WTC11 (cell line): ENCODE measurements at regions not wholly inside any gene's neighbourhood (a gene's known extent, or its start where the extent isn't known, plus 50 kb on each side); places are given as distances from the start of the nearest gene placed in this dataset.

Source experiments
- ATAC-seq: fragments of 200-7000 bp; cut with Tn5 transposase; 2 replicates; pipeline ENCODE4 v1.10.0; 2021; ENCODE audit warnings: mild to moderate bottlenecking, moderate library complexity
- CTCF ChIA-PET: fragments of 300-600 bp; sonication (Branson Sonifier 250); formaldehyde crosslinking; loops from one replicate; lab custom pipeline; 2021; ENCODE audit warnings: antibody characterized with exemption; lab: Charles Lee
- POLR2A ChIA-PET: fragments of 350-600 bp; sonication (Branson Sonifier 250); formaldehyde crosslinking; loops from one replicate; lab custom pipeline; 2021; ENCODE audit warnings: antibody characterized with exemption; lab: Charles Lee
- DNase-seq: peaks from one replicate; pipeline ENCODE4 v3.0.0; 2021; ENCODE audit warnings: low spot score
- H3K27ac Mint-ChIP-seq: 2 replicates; pipeline ENCODE4 v1.8.0; 2021; ENCODE audit warnings: mixed read lengths
- H3K27me3 Mint-ChIP-seq: 2 replicates; pipeline ENCODE4 v1.8.0; 2021; ENCODE audit warnings: low read depth, mild to moderate bottlenecking, moderate library complexity, mixed read lengths
- H3K36me3 Mint-ChIP-seq: 2 replicates; pipeline ENCODE4 v1.8.0; 2021; ENCODE audit warnings: mixed read lengths
- H3K4me1 Mint-ChIP-seq: 2 replicates; pipeline ENCODE4 v1.8.0; 2022; ENCODE audit warnings: mixed read lengths
- H3K4me3 Mint-ChIP-seq: 2 replicates; pipeline ENCODE4 v1.8.0; 2021; ENCODE audit warnings: mild to moderate bottlenecking, moderate library complexity, mixed read lengths
- H3K9me3 Mint-ChIP-seq: 2 replicates; pipeline ENCODE4 v1.8.0; 2021; ENCODE audit warnings: mixed read lengths
- ARID4B ChIP-seq: sonication (generic); formaldehyde crosslinking; IDR thresholded peaks from 2 replicates; pipeline ENCODE4 v1.8.0; 2023; ENCODE audit warnings: missing genetic modification reagents, mild to moderate bottlenecking, borderline replicate concordance
- ATF1 ChIP-seq: sonication (generic); formaldehyde crosslinking; IDR thresholded peaks from 2 replicates; pipeline ENCODE4 v1.8.1; 2023; ENCODE audit warnings: mild to moderate bottlenecking, moderate library complexity, missing genetic modification reagents
- CBFB ChIP-seq: sonication (generic); formaldehyde crosslinking; IDR thresholded peaks from 2 replicates; pipeline ENCODE4 v1.8.1; 2022; ENCODE audit warnings: mild to moderate bottlenecking, low read depth, missing genetic modification reagents
- CREB1 ChIP-seq: sonication (generic); formaldehyde crosslinking; IDR thresholded peaks from 2 replicates; pipeline ENCODE4 v1.8.0; 2023; ENCODE audit warnings: mild to moderate bottlenecking, missing genetic modification reagents
- CREM ChIP-seq: sonication (generic); formaldehyde crosslinking; IDR thresholded peaks from 2 replicates; pipeline ENCODE4 v1.8.1; 2022; ENCODE audit warnings: mild to moderate bottlenecking, missing genetic modification reagents, moderate library complexity
- EMX1 ChIP-seq: fragments of 250-450 bp; sonication (Bioruptor Pico); IDR thresholded peaks from 2 replicates; pipeline ENCODE4 v1.8.0; 2021; ENCODE audit warnings: mild to moderate bottlenecking
- FOXJ3 ChIP-seq: sonication (generic); formaldehyde crosslinking; IDR thresholded peaks from 2 replicates; pipeline ENCODE4 v1.9.0; 2021; ENCODE audit warnings: missing genetic modification reagents, mild to moderate bottlenecking, borderline replicate concordance
- FOXK1 ChIP-seq: sonication (generic); formaldehyde crosslinking; IDR thresholded peaks from 2 replicates; pipeline ENCODE4 v1.8.0; 2022; ENCODE audit warnings: mild to moderate bottlenecking, moderate library complexity, missing genetic modification reagents
- FOXP4 ChIP-seq: sonication (generic); formaldehyde crosslinking; IDR thresholded peaks from 2 replicates; pipeline ENCODE4 v1.8.0; 2022; ENCODE audit warnings: mild to moderate bottlenecking, missing genetic modification reagents
- GRHL2 ChIP-seq: fragments of 250-450 bp; sonication (Bioruptor Pico); IDR thresholded peaks from 2 replicates; pipeline ENCODE4 v1.8.0; 2022; ENCODE audit warnings: mild to moderate bottlenecking, moderate library complexity; ENCODE audit not compliant: insufficient replicate concordance, severe bottlenecking
- HMGA2 ChIP-seq: fragments of 250-450 bp; sonication (Bioruptor Pico); IDR thresholded peaks from 2 replicates; pipeline ENCODE4 v1.4.0; 2021; ENCODE audit warnings: mild to moderate bottlenecking, moderate library complexity
- IRF1 ChIP-seq: sonication (generic); formaldehyde crosslinking; IDR thresholded peaks from 2 replicates; pipeline ENCODE4 v1.8.0; 2023; ENCODE audit warnings: missing genetic modification reagents
- JUN ChIP-seq: sonication (generic); formaldehyde crosslinking; IDR thresholded peaks from 2 replicates; pipeline ENCODE4 v1.8.0; 2023; ENCODE audit warnings: mild to moderate bottlenecking, missing genetic modification reagents
- KAT7 ChIP-seq: sonication (generic); formaldehyde crosslinking; IDR thresholded peaks from 2 replicates; pipeline ENCODE4 v1.8.1; 2023; ENCODE audit warnings: missing genetic modification reagents, mild to moderate bottlenecking, borderline replicate concordance
- NFATC4 ChIP-seq: fragments of 250-450 bp; sonication (Bioruptor Pico); IDR thresholded peaks from 2 replicates; pipeline ENCODE4 v1.9.0; 2021; ENCODE audit warnings: mild to moderate bottlenecking
- TEAD1 ChIP-seq: sonication (generic); formaldehyde crosslinking; IDR thresholded peaks from 2 replicates; pipeline ENCODE4 v1.8.0; 2022; ENCODE audit warnings: mild to moderate bottlenecking, missing genetic modification reagents
- TEAD4 ChIP-seq: sonication (generic); formaldehyde crosslinking; IDR thresholded peaks from 2 replicates; pipeline ENCODE4 v1.8.0; 2022; ENCODE audit warnings: mild to moderate bottlenecking, missing genetic modification reagents
- ZNF138 ChIP-seq: sonication (generic); formaldehyde crosslinking; conservative IDR thresholded peaks from 2 replicates; pipeline ENCODE4 v1.8.1; 2022; ENCODE audit warnings: mild to moderate bottlenecking, moderate library complexity, missing genetic modification reagents
- ZNF396 ChIP-seq: fragments of 250-450 bp; sonication (Bioruptor Pico); IDR thresholded peaks from 2 replicates; pipeline ENCODE4 v1.8.0; 2021; ENCODE audit warnings: mild to moderate bottlenecking, moderate library complexity, borderline replicate concordance
- ZNF423 ChIP-seq: fragments of 250-450 bp; sonication (Bioruptor Pico); IDR thresholded peaks from 2 replicates; pipeline ENCODE4 v2.1.2; 2022; ENCODE audit warnings: mild to moderate bottlenecking, moderate library complexity
- TF ChIP-seq, protein P1 (sequence below): sonication (generic); formaldehyde crosslinking; IDR thresholded peaks from 2 replicates; pipeline ENCODE4 v1.8.1; 2023; ENCODE audit warnings: mild to moderate bottlenecking, missing genetic modification reagents, borderline replicate concordance
- TF ChIP-seq, protein P2 (sequence below): fragments of 250-450 bp; sonication (Bioruptor Pico); IDR thresholded peaks from 2 replicates; pipeline ENCODE4 v1.8.0; 2021; ENCODE audit warnings: mild to moderate bottlenecking

DNA sequence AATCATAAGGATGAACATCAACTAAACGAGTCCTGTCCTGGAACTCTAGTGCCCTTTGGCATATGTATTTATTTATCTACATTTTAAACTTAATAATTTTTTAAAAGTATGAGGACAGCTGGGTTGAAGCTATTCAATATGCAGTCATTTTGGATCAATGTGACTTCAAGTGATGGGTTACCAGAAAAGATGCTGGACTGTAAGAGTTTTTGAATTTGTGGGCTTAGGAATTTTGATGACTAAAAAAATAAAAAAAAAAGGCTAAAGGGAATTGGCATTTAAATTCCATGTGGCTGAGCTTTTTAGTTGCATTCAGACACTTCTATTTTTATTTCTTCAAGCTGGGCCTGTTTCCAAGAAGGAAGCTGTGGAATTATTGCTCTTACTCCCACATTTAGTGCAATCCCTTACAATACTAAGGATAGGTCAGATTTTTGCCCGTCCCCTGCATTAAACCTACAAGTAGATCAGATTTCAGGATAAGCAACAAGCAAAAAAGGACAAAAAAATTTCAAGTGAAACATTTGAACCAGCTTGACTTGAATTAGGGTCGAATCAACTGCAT is 704.2 kb upstream of the CITED2 start (continued):
- TF ChIP-seq, protein P1, sequence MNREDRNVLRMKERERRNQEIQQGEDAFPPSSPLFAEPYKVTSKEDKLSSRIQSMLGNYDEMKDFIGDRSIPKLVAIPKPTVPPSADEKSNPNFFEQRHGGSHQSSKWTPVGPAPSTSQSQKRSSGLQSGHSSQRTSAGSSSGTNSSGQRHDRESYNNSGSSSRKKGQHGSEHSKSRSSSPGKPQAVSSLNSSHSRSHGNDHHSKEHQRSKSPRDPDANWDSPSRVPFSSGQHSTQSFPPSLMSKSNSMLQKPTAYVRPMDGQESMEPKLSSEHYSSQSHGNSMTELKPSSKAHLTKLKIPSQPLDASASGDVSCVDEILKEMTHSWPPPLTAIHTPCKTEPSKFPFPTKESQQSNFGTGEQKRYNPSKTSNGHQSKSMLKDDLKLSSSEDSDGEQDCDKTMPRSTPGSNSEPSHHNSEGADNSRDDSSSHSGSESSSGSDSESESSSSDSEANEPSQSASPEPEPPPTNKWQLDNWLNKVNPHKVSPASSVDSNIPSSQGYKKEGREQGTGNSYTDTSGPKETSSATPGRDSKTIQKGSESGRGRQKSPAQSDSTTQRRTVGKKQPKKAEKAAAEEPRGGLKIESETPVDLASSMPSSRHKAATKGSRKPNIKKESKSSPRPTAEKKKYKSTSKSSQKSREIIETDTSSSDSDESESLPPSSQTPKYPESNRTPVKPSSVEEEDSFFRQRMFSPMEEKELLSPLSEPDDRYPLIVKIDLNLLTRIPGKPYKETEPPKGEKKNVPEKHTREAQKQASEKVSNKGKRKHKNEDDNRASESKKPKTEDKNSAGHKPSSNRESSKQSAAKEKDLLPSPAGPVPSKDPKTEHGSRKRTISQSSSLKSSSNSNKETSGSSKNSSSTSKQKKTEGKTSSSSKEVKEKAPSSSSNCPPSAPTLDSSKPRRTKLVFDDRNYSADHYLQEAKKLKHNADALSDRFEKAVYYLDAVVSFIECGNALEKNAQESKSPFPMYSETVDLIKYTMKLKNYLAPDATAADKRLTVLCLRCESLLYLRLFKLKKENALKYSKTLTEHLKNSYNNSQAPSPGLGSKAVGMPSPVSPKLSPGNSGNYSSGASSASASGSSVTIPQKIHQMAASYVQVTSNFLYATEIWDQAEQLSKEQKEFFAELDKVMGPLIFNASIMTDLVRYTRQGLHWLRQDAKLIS, result no peak
- TF ChIP-seq CREB1, result no peak
- no peak for TF ChIP-seq ZNF396 (CRISPR knock-in tag)
- TF ChIP-seq IRF1, result no peak
- TF ChIP-seq TEAD1, result no peak
- TF ChIP-seq GRHL2, result no peak

- no peaks in the 10 kb centered on the region for H3K36me3 Mint-ChIP-seq
- no peak for ATAC-seq
- H3K27me3 Mint-ChIP-seq, result no peaks in the 10 kb centered on the region
- DNase-seq, result no peak
- H3K27ac Mint-ChIP-seq, result no peak overlapping the region
- CTCF ChIA-PET, result interaction anchor here (1.1 kb wide), 1 partner anchor 25 kb away, joined by 3 read pairs; no protein-coding TSS in a partner anchor
- H3K9me3 Mint-ChIP-seq, result no peaks in the 10 kb centered on the region
- peaks cover 4% of the 10 kb centered on the region for H3K4me1 Mint-ChIP-seq
- POLR2A ChIA-PET, result no interaction called here
- H3K4me3 Mint-ChIP-seq, result no peak overlapping the region
- TF ChIP-seq FOXK1 (CRISPR knock-in tag) (no peak), ATF1 (CRISPR knock-in tag) (no peak), ARID4B (no peak), FOXP4 (CRISPR knock-in tag) (no peak), CREM (CRISPR knock-in tag) (no peak), HMGA2 (CRISPR knock-in tag) (no peak), NFATC4 (CRISPR knock-in tag) (no peak), ZNF138 (CRISPR knock-in tag) (no peak), CBFB (CRISPR knock-in tag) (no peak), ZNF423 (CRISPR knock-in tag) (no peak), FOXJ3 (no peak), TEAD4 (CRISPR knock-in tag) (no peak), JUN (CRISPR knock-in tag) (no peak), KAT7 (CRISPR knock-in tag) (no peak), EMX1 (CRISPR knock-in tag) (no peak)
- TF ChIP-seq, protein P2, sequence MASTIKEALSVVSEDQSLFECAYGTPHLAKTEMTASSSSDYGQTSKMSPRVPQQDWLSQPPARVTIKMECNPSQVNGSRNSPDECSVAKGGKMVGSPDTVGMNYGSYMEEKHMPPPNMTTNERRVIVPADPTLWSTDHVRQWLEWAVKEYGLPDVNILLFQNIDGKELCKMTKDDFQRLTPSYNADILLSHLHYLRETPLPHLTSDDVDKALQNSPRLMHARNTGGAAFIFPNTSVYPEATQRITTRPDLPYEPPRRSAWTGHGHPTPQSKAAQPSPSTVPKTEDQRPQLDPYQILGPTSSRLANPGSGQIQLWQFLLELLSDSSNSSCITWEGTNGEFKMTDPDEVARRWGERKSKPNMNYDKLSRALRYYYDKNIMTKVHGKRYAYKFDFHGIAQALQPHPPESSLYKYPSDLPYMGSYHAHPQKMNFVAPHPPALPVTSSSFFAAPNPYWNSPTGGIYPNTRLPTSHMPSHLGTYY, result no peak
These were observed 703.5 kb upstream of the CITED2 start for GRCh38 chr6:140077827-140078560.
